ENCODE measurements at regions not wholly inside any gene's neighbourhood (a gene's known extent, or its start where the extent isn't known, plus 50 kb on each side); places are given as distances from the start of the nearest gene placed in this dataset.

DNA sequence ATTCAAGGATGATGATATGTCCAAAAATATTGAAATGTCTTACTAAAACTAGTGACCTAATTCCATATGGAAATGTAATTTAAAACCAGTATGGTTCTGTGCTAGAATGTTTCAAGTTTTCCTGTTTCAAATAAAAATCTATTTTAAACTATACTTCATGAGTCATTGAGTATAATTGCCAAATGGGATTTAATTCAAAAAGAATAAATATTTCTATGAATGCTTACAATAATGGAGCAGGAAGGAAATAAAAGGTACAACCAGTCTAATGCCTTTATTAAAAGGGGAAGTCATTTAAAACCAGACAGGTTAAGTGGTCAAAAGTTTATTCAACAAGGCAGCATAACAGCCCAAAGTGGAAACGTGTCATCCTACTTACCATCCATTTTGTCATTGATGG, 2347.1 kb downstream of the PCDH7 start:
- no peak overlapping the region for H4K8ac ChIP-seq (replicated peaks; ENCODE audit: insufficient read length, low read depth, low read length)
- H3T11ph ChIP-seq (ENCODE audit: low read length), result no peak overlapping the region
- H3K23ac ChIP-seq (ENCODE audit: insufficient read length, low read depth, low read length), result no peak overlapping the region
- no peak overlapping the region for H2AFZ ChIP-seq (ENCODE audit: low read length)
- H3K18ac ChIP-seq (ENCODE audit: insufficient read length, low read depth, low read length), result no peak overlapping the region
- TF ChIP-seq, protein P1, sequence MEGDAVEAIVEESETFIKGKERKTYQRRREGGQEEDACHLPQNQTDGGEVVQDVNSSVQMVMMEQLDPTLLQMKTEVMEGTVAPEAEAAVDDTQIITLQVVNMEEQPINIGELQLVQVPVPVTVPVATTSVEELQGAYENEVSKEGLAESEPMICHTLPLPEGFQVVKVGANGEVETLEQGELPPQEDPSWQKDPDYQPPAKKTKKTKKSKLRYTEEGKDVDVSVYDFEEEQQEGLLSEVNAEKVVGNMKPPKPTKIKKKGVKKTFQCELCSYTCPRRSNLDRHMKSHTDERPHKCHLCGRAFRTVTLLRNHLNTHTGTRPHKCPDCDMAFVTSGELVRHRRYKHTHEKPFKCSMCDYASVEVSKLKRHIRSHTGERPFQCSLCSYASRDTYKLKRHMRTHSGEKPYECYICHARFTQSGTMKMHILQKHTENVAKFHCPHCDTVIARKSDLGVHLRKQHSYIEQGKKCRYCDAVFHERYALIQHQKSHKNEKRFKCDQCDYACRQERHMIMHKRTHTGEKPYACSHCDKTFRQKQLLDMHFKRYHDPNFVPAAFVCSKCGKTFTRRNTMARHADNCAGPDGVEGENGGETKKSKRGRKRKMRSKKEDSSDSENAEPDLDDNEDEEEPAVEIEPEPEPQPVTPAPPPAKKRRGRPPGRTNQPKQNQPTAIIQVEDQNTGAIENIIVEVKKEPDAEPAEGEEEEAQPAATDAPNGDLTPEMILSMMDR (conservative IDR thresholded peaks at IDR 0.05), result no peak
- H3K9me3 ChIP-seq (ENCODE audit: control insufficient read depth, low read depth, low read length), result no peaks in the 10 kb centered on the region
- no peak overlapping the region for H3K4me2 ChIP-seq (ENCODE audit: insufficient read depth, insufficient read length, low read length)
- no peak overlapping the region for H3K4ac ChIP-seq (ENCODE audit: low read depth, low read length)
- H2BK20ac ChIP-seq (ENCODE audit: low read depth, low read length, poor library complexity, severe bottlenecking), result no peak overlapping the region
- no peak overlapping the region for H3K27ac ChIP-seq (ENCODE audit: insufficient read length, low read depth, low read length)
- H3K9me3 Mint-ChIP-seq, result peaks cover 8 to 9% of the 10 kb centered on the region in 2 experiments
- H3K4me1 ChIP-seq (ENCODE audit: insufficient read depth, low read length), result no peaks in the 10 kb centered on the region
- H3K27ac Mint-ChIP-seq, result no peak overlapping the region
- H3K79me1 ChIP-seq (ENCODE audit: insufficient read depth, low read depth, low read length, poor library complexity, severe bottlenecking), result no peaks in the 10 kb centered on the region
- H2BK12ac ChIP-seq (ENCODE audit: insufficient read length, low read depth, low read length), result no peak overlapping the region
- WGBS (ENCODE audit: extremely low coverage, insufficient read length, low lambda C conversion rate), result no CpG with 5 or more reads among the region's 1 CpG
- H3K79me2 ChIP-seq (ENCODE audit: insufficient read depth, low read length), result no peaks in the 10 kb centered on the region
- H3K9ac ChIP-seq (ENCODE audit: extremely low read depth, insufficient read length, low read length), result no peak overlapping the region
- H3K23me2 ChIP-seq (ENCODE audit: insufficient read length, low read depth, low read length, poor library complexity, severe bottlenecking), result no peaks in the 10 kb centered on the region
- H3K14ac ChIP-seq (ENCODE audit: insufficient read depth, low read length), result no peak overlapping the region
- no peak overlapping the region for H3K4me3 Mint-ChIP-seq
- no peak overlapping the region for H2BK5ac ChIP-seq (ENCODE audit: insufficient read length, low read length)
- no peak overlapping the region for H2BK15ac ChIP-seq (ENCODE audit: low read depth, low read length)
- H2AK5ac ChIP-seq (ENCODE audit: insufficient read length, low read length), result no peak overlapping the region
- H4K5ac ChIP-seq (ENCODE audit: insufficient read length, low read depth, low read length), result no peak overlapping the region
- no peaks in the 10 kb centered on the region for H3K4me1 Mint-ChIP-seq
- no peak for DNase-seq
- no peaks in the 10 kb centered on the region for H4K20me1 ChIP-seq (ENCODE audit: control insufficient read depth, insufficient read depth, insufficient read length)
- no peak overlapping the region for H3K56ac ChIP-seq (ENCODE audit: insufficient read length, low read depth, low read length)
- H4K91ac ChIP-seq (ENCODE audit: insufficient read length, low read depth, low read length), result no peak overlapping the region
- H3K27me3 Mint-ChIP-seq (ENCODE audit: low read depth), result no peaks in the 10 kb centered on the region
- H2BK120ac ChIP-seq (ENCODE audit: low read depth, low read length, poor library complexity, severe bottlenecking), result no peak overlapping the region
- H3K27me3 ChIP-seq (ENCODE audit: insufficient read depth, low read length), result no peaks in the 10 kb centered on the region
- peaks cover 4 to 9% (median 6%) of the 10 kb centered on the region in 3 experiments; a peak in 4 of 7 replicates for H3K36me3 Mint-ChIP-seq (ENCODE audit: insufficient read depth in 1 of 3, low read depth in 3 of 3)

Data from H9 (cell line).